Activated T-helper 17 cell treated with anti-CD3 and anti-CD28 coated beads, Interleukin-2, amount 50 U/mL, for 72 hours (primary cell): ENCODE measurements at regions not wholly inside any gene's neighbourhood (a gene's known extent, or its start where the extent isn't known, plus 50 kb on each side); places are given as distances from the start of the nearest gene placed in this dataset.
"Not testable (repeated sequence)": the region's sequence is repeated elsewhere in the genome, so short reads cannot be mapped to it uniquely, and the experiment has no call there.

Experiments used
- ATAC-seq: fragments of 150-1000 bp; cut with Tn5 transposase; replicated peaks from 2 replicates; pipeline ENCODE4 v1.10.0; 2021; ENCODE audit warnings: mild to moderate bottlenecking, moderate library complexity
- H3K27ac Mint-ChIP-seq: one replicate; pipeline ENCODE4 v1.8.0; 2022; ENCODE audit warnings: mixed read lengths
- H3K27me3 Mint-ChIP-seq: one replicate; pipeline ENCODE4 v1.8.0; 2022; ENCODE audit warnings: mixed read lengths
- H3K36me3 Mint-ChIP-seq: one replicate; pipeline ENCODE4 v1.8.0; 2022; ENCODE audit warnings: low read depth, mild to moderate bottlenecking, mixed read lengths
- H3K4me1 Mint-ChIP-seq: one replicate; pipeline ENCODE4 v1.8.0; 2022; ENCODE audit warnings: mixed read lengths
- H3K4me3 Mint-ChIP-seq: one replicate; pipeline ENCODE4 v1.8.0; 2022; ENCODE audit warnings: mild to moderate bottlenecking, mixed read lengths
- H3K9me3 Mint-ChIP-seq: one replicate; pipeline ENCODE4 v1.8.0; 2022; ENCODE audit warnings: mixed read lengths

GRCh38 chr16:25372716-25373115 is 115.1 kb upstream of the ZKSCAN2 start:
- no peak for ATAC-seq
- H3K27ac Mint-ChIP-seq: no peak overlapping the region
- H3K4me3 Mint-ChIP-seq: no peak overlapping the region
- H3K9me3 Mint-ChIP-seq: peaks cover 3% of the 10 kb centered on the region
- H3K4me1 Mint-ChIP-seq: no peaks in the 10 kb centered on the region
- H3K36me3 Mint-ChIP-seq: no peaks in the 10 kb centered on the region
- peaks cover 5% of the 10 kb centered on the region for H3K27me3 Mint-ChIP-seq

GRCh38 chr16:25371342-25371741 is 113.7 kb upstream of the ZKSCAN2 start:
- H3K27ac Mint-ChIP-seq: no peak overlapping the region
- H3K4me1 Mint-ChIP-seq: no peaks in the 10 kb centered on the region
- peaks cover 3% of the 10 kb centered on the region for H3K9me3 Mint-ChIP-seq
- H3K4me3 Mint-ChIP-seq: no peak overlapping the region
- peaks cover 5% of the 10 kb centered on the region for H3K27me3 Mint-ChIP-seq
- no peak for ATAC-seq
- H3K36me3 Mint-ChIP-seq: no peaks in the 10 kb centered on the region

- ATAC-seq: no peak
- Mint-ChIP-seq H3K36me3 (no peaks in the 10 kb centered on the region), H3K4me3 (no peak overlapping the region), H3K9me3 (peaks cover 3% of the 10 kb centered on the region), H3K4me1 (no peaks in the 10 kb centered on the region), H3K27me3 (peaks cover 9% of the 10 kb centered on the region), H3K27ac (no peak overlapping the region)
Measured at GRCh38 chr16:25370541-25370940, 112.9 kb upstream of the ZKSCAN2 start.

GRCh38 chr16:25367773-25368524 is 110.3 kb upstream of the ZKSCAN2 start:
- Mint-ChIP-seq H3K27me3 (peaks cover 10% of the 10 kb centered on the region), H3K4me3 (no peak overlapping the region)
- no peak for ATAC-seq

GRCh38 chr16:25366078-25366477 is 108.4 kb upstream of the ZKSCAN2 start:
- peaks cover 10% of the 10 kb centered on the region for H3K27me3 Mint-ChIP-seq
- H3K4me1 Mint-ChIP-seq: no peaks in the 10 kb centered on the region
- peaks cover 3% of the 10 kb centered on the region for H3K9me3 Mint-ChIP-seq
- ATAC-seq: no peak
- no peaks in the 10 kb centered on the region for H3K36me3 Mint-ChIP-seq
- H3K4me3 Mint-ChIP-seq: no peak overlapping the region
- no peak overlapping the region for H3K27ac Mint-ChIP-seq

More at GRCh38 chr16:25367773-25368524, 110.3 kb upstream of the ZKSCAN2 start:
- Mint-ChIP-seq H3K4me1 (no peaks in the 10 kb centered on the region), H3K36me3 (no peaks in the 10 kb centered on the region), H3K9me3 (peaks cover 3% of the 10 kb centered on the region), H3K27ac (no peak overlapping the region)

- not testable (repeated sequence) for H3K9me3 Mint-ChIP-seq, ATAC-seq, H3K27ac Mint-ChIP-seq, H3K4me3 Mint-ChIP-seq, H3K27me3 Mint-ChIP-seq, H3K4me1 Mint-ChIP-seq, H3K36me3 Mint-ChIP-seq
Measured at GRCh38 chr16:25359516-25359915, 101.9 kb upstream of the ZKSCAN2 start.

GRCh38 chr16:25344006-25344405 is 86.4 kb upstream of the ZKSCAN2 start:
- H3K27me3 Mint-ChIP-seq: peaks cover 24% of the 10 kb centered on the region
- ATAC-seq: no peak

GRCh38 chr16:25340973-25341372 is 83.3 kb upstream of the ZKSCAN2 start:
- no peaks in the 10 kb centered on the region for H3K9me3 Mint-ChIP-seq
- no peaks in the 10 kb centered on the region for H3K36me3 Mint-ChIP-seq

More at GRCh38 chr16:25344006-25344405, 86.4 kb upstream of the ZKSCAN2 start:
- no peaks in the 10 kb centered on the region for H3K9me3 Mint-ChIP-seq
- H3K4me1 Mint-ChIP-seq: no peaks in the 10 kb centered on the region
- H3K27ac Mint-ChIP-seq: no peak overlapping the region
- no peak overlapping the region for H3K4me3 Mint-ChIP-seq
- H3K36me3 Mint-ChIP-seq: no peaks in the 10 kb centered on the region

GRCh38 chr16:25317732-25318316 is 60.2 kb upstream of the ZKSCAN2 start:
- no peaks in the 10 kb centered on the region for H3K36me3 Mint-ChIP-seq
- peaks cover 14% of the 10 kb centered on the region for H3K9me3 Mint-ChIP-seq
- H3K4me1 Mint-ChIP-seq: no peaks in the 10 kb centered on the region
- no peak overlapping the region for H3K27ac Mint-ChIP-seq
- H3K4me3 Mint-ChIP-seq: no peak overlapping the region
- ATAC-seq: no peak
- H3K27me3 Mint-ChIP-seq: peaks cover 18% of the 10 kb centered on the region

More at GRCh38 chr16:25340973-25341372, 83.3 kb upstream of the ZKSCAN2 start:
- Mint-ChIP-seq H3K4me3 (no peak overlapping the region), H3K27ac (no peak overlapping the region), H3K4me1 (no peaks in the 10 kb centered on the region), H3K27me3 (peaks cover 10% of the 10 kb centered on the region)
- ATAC-seq: no peak

GRCh38 chr16:25311950-25312349 is 54.3 kb upstream of the ZKSCAN2 start:
- Mint-ChIP-seq H3K27me3 (peaks cover 7% of the 10 kb centered on the region), H3K4me3 (no peak overlapping the region), H3K9me3 (peaks cover 15% of the 10 kb centered on the region)

GRCh38 chr16:25311039-25311438 is 53.4 kb upstream of the ZKSCAN2 start:
- H3K9me3 Mint-ChIP-seq: peaks cover 15% of the 10 kb centered on the region
- H3K4me3 Mint-ChIP-seq: no peak overlapping the region
- no peaks in the 10 kb centered on the region for H3K4me1 Mint-ChIP-seq
- no peak overlapping the region for H3K27ac Mint-ChIP-seq
- no peaks in the 10 kb centered on the region for H3K36me3 Mint-ChIP-seq
- ATAC-seq: no peak
- peaks cover 7% of the 10 kb centered on the region for H3K27me3 Mint-ChIP-seq

More at GRCh38 chr16:25311950-25312349, 54.3 kb upstream of the ZKSCAN2 start:
- Mint-ChIP-seq H3K4me1 (no peaks in the 10 kb centered on the region), H3K27ac (no peak overlapping the region), H3K36me3 (no peaks in the 10 kb centered on the region)
- ATAC-seq: no peak
